A549 (cell line): ENCODE measurements at regions not wholly inside any gene's neighbourhood (a gene's known extent, or its start where the extent isn't known, plus 50 kb on each side); places are given as distances from the start of the nearest gene placed in this dataset.

Source experiments
- ATAC-seq, 2 experiments: fragments of 200-7000 bp in 1 of 2; fragments of >200 bp in 1 of 2; cut with Nextera tagmentation in 1 of 2; cut with Tn5 transposase in 1 of 2; 3 replicates each; pipeline versions ENCODE4 v1.8.0 to v1.9.1; 2018 to 2020; ENCODE audit warnings: mild to moderate bottlenecking in 1 of 2, moderate library complexity in 1 of 2
- CTCF ChIA-PET: fragments of 300-600 bp; sonication (Branson Sonifier 250); formaldehyde crosslinking; extraction: SDS; loops from one replicate; lab custom pipeline; 2021; ENCODE audit warnings: antibody characterized with exemption, inconsistent platforms; lab: Yijun Ruan, JAX
- POLR2A ChIA-PET: fragments of 350-600 bp; formaldehyde crosslinking; extraction: SDS; loops from one replicate; lab custom pipeline; 2021; ENCODE audit warnings: antibody characterized with exemption, inconsistent platforms; lab: Yijun Ruan, JAX
- DNase-seq, 2 experiments: peaks; one replicate each; pipeline versions ENCODE4 v3.0.0 to v3.0.0-alpha.2; 2011 to 2016; ENCODE audit warnings: low read depth in 1 of 2, low spot score in 1 of 2
- FAIRE-seq: peaks from 2 replicates; lab custom pipeline; 2011; peaks lifted over from hg19 to GRCh38; lab: Jason Lieb, UNC
- H3K27ac ChIP-seq, 2 experiments: fragments of >200 bp; sonication (Bioruptor Twin); formaldehyde crosslinking; 3 replicates each; pipeline ENCODE4 v1.5.1; 2016 to 2017
- H3K4me1 ChIP-seq: fragments of >200 bp; sonication (Bioruptor Twin); formaldehyde crosslinking; 3 replicates; pipeline ENCODE4 v1.6.1; 2016
- H3K4me2 ChIP-seq: fragments of >200 bp; sonication (Bioruptor Twin); formaldehyde crosslinking; 3 replicates; pipeline ENCODE4 v1.6.1; 2016
- H3K4me3 ChIP-seq: fragments of >200 bp; sonication (Bioruptor Twin); formaldehyde crosslinking; 3 replicates; pipeline ENCODE4 v1.5.1; 2016
- H3K9me3 ChIP-seq: fragments of >200 bp; sonication (Bioruptor Twin); formaldehyde crosslinking; 3 replicates; pipeline ENCODE4 v1.6.1; 2016
- ATOH8 ChIP-seq: fragments of 250-450 bp; sonication (Bioruptor Pico); IDR thresholded peaks from 2 replicates; pipeline ENCODE4 v1.5.0; 2020; ENCODE audit warnings: low read depth, mild to moderate bottlenecking, moderate library complexity
- BCL3 ChIP-seq: fragments of >200 bp; sonication (Bioruptor Twin); formaldehyde crosslinking; IDR thresholded peaks from 3 replicates; pipeline ENCODE4 v1.6.1; 2016
- CBX8 ChIP-seq: fragments of 200-600 bp; sonication (generic); IDR thresholded peaks from 2 replicates; pipeline ENCODE4 v1.6.1; 2016
- CEBPB ChIP-seq, 2 experiments: fragments of >200 bp in 1 of 2; sonication (Bioruptor Twin) in 1 of 2; formaldehyde crosslinking in 1 of 2; IDR thresholded peaks; 2 replicates each; pipeline ENCODE4 v1.6.1; 2012 to 2016
- E2F6 ChIP-seq: IDR thresholded peaks from 2 replicates; pipeline ENCODE4 v1.6.1; 2012; ENCODE audit warnings: low read depth, borderline replicate concordance
- ESRRA ChIP-seq: fragments of 150-350 bp; IDR thresholded peaks from 2 replicates; pipeline ENCODE4 v1.6.1; 2014; ENCODE audit warnings: mild to moderate bottlenecking, low read length, borderline replicate concordance
- FOSB ChIP-seq: fragments of 250-450 bp; sonication (Bioruptor Pico); IDR thresholded peaks from 2 replicates; pipeline ENCODE4 v1.5.0; 2020; ENCODE audit warnings: mild to moderate bottlenecking, moderate library complexity
- FOSL2 ChIP-seq, 2 experiments: fragments of 450-650 bp in 1 of 2; fragments of >200 bp in 1 of 2; sonication (Bioruptor Twin) in 1 of 2; formaldehyde crosslinking; IDR thresholded peaks; 2 replicates each; pipeline versions ENCODE4 v1.5.0 to v1.6.1; 2016 to 2020; ENCODE audit warnings: mild to moderate bottlenecking in 1 of 2, moderate library complexity in 1 of 2
- FOXS1 ChIP-seq: fragments of 250-450 bp; sonication (Bioruptor Pico); IDR thresholded peaks from 2 replicates; pipeline ENCODE4 v1.5.0; 2020; ENCODE audit warnings: mild to moderate bottlenecking, moderate library complexity
- HDAC2 ChIP-seq: fragments of 200-600 bp; sonication (generic); IDR thresholded peaks from 2 replicates; pipeline ENCODE4 v1.6.1; 2016
- HES2 ChIP-seq: fragments of >200 bp; sonication (Bioruptor Twin); formaldehyde crosslinking; IDR thresholded peaks from 2 replicates; pipeline ENCODE4 v1.6.1; 2016
- HEYL ChIP-seq: fragments of 250-450 bp; sonication (Bioruptor Pico); IDR thresholded peaks from 2 replicates; pipeline ENCODE4 v1.8.0; 2021; ENCODE audit warnings: mild to moderate bottlenecking, moderate library complexity
- HOXA7 ChIP-seq: fragments of 250-450 bp; sonication (Bioruptor Pico); IDR thresholded peaks from 2 replicates; pipeline ENCODE4 v1.5.0; 2020; ENCODE audit warnings: mild to moderate bottlenecking, moderate library complexity
- HOXB5 ChIP-seq: fragments of 250-450 bp; sonication (Bioruptor Pico); IDR thresholded peaks from 2 replicates; pipeline ENCODE4 v1.5.0; 2020; ENCODE audit warnings: mild to moderate bottlenecking, moderate library complexity
- KDM1A ChIP-seq: fragments of 200-600 bp; sonication (generic); IDR thresholded peaks from 2 replicates; pipeline ENCODE4 v1.6.1; 2016; ENCODE audit warnings: low read depth, mild to moderate bottlenecking
- KDM5A ChIP-seq: fragments of 200-600 bp; sonication (generic); IDR thresholded peaks from 2 replicates; pipeline ENCODE4 v1.6.1; 2016; ENCODE audit warnings: antibody characterized with exemption, mild to moderate bottlenecking
- MAX ChIP-seq: IDR thresholded peaks from 2 replicates; pipeline ENCODE4 v1.6.1; 2012
- MAZ ChIP-seq: fragments of 150-350 bp; IDR thresholded peaks from 2 replicates; pipeline ENCODE4 v1.6.1; 2014; ENCODE audit warnings: antibody characterized with exemption, low read depth, low read length, borderline replicate concordance
- NPAS2 ChIP-seq: fragments of 250-450 bp; sonication (Bioruptor Pico); IDR thresholded peaks from 2 replicates; pipeline ENCODE4 v1.8.0; 2022; ENCODE audit warnings: mild to moderate bottlenecking, moderate library complexity, borderline replicate concordance
- NR3C1 ChIP-seq: fragments of >200 bp; sonication (Bioruptor Twin); formaldehyde crosslinking; IDR thresholded peaks from 3 replicates; pipeline ENCODE4 v1.6.1; 2017
- PBX3 ChIP-seq: IDR thresholded peaks from 2 replicates; pipeline ENCODE4 v1.6.1; 2012
- RAD21 ChIP-seq, 2 experiments: fragments of >200 bp in 1 of 2; sonication (Bioruptor Twin) in 1 of 2; formaldehyde crosslinking in 1 of 2; IDR thresholded peaks in 1 of 2; conservative IDR thresholded peaks in 1 of 2; 2 replicates in 1 of 2; 3 replicates in 1 of 2; pipeline ENCODE4 v1.6.1; 2012 to 2018; ENCODE audit warnings: inconsistent platforms in 1 of 2
- REST ChIP-seq: fragments of 200-600 bp; sonication (generic); IDR thresholded peaks from 2 replicates; pipeline ENCODE4 v1.6.1; 2016; ENCODE audit warnings: antibody characterized with exemption, mild to moderate bottlenecking, moderate library complexity
- RNF2 ChIP-seq: fragments of 200-600 bp; sonication (generic); IDR thresholded peaks from 2 replicates; pipeline ENCODE4 v1.6.1; 2016; ENCODE audit warnings: low read depth, mild to moderate bottlenecking, antibody characterized with exemption, moderate library complexity, borderline replicate concordance
- SREBF2 ChIP-seq: fragments of 450-650 bp; IDR thresholded peaks from 2 replicates; pipeline ENCODE4 v1.6.1; 2014; ENCODE audit warnings: mild to moderate bottlenecking, moderate library complexity
- TP53 ChIP-seq: fragments of 250-450 bp; sonication (Bioruptor Pico); IDR thresholded peaks from 2 replicates; pipeline ENCODE4 v1.5.0; 2021; ENCODE audit warnings: mild to moderate bottlenecking, moderate library complexity
- USF2 ChIP-seq: fragments of 450-650 bp; IDR thresholded peaks from 2 replicates; pipeline ENCODE4 v1.6.1; 2014; ENCODE audit warnings: antibody characterized with exemption
- ZC3H11A ChIP-seq: fragments of 450-650 bp; IDR thresholded peaks from 2 replicates; pipeline ENCODE4 v1.6.1; 2014; ENCODE audit warnings: antibody characterized with exemption, mild to moderate bottlenecking
- ZFP36 ChIP-seq: fragments of 450-650 bp; IDR thresholded peaks from 2 replicates; pipeline ENCODE4 v1.6.1; 2014; ENCODE audit warnings: borderline replicate concordance; ENCODE audit not compliant: partially characterized antibody
- ZNF302 ChIP-seq: fragments of 250-450 bp; sonication (Bioruptor Pico); IDR thresholded peaks from 2 replicates; pipeline ENCODE4 v1.9.0; 2021; ENCODE audit warnings: inconsistent platforms, mild to moderate bottlenecking, moderate library complexity
- WGBS: methylation state at CpG from one replicate; pipeline ENCODE4 v1.1.6; 2017; ENCODE audit errors: missing lambda C conversion rate; 5-methylcytosine and 5-hydroxymethylcytosine counted together

- no peaks in the 10 kb centered on the region for H3K4me1 ChIP-seq
- DNase-seq (no peak), FAIRE-seq (no peak), ATAC-seq (no peak)
- TF ChIP-seq HEYL (no peak), MAX (no peak), BCL3 (no peak), FOXS1 (CRISPR knock-in tag) (no peak), HOXA7 (CRISPR knock-in tag) (no peak), HES2 (no peak), KDM1A (no peak), PBX3 (no peak), ATOH8 (CRISPR knock-in tag) (no peak), HOXB5 (no peak), RNF2 (no peak), RAD21 (conservative IDR thresholded peaks at IDR 0.05 in 1 of 2, IDR thresholded peaks at IDR 0.05 in 1 of 2) (no peak), TP53 (CRISPR knock-in tag) (no peak), NR3C1 (no peak), CBX8 (no peak), ESRRA (no peak), USF2 (no peak), REST (no peak)
- CTCF ChIA-PET = no interaction called here
- no peak overlapping the region for H3K4me2 ChIP-seq
- H3K4me3 ChIP-seq = no peak overlapping the region
- H3K9me3 ChIP-seq = no peaks in the 10 kb centered on the region
- WGBS = 3% methylated on average over 2 of the region's 2 CpGs
- H3K27ac ChIP-seq = no peak overlapping the region
- POLR2A ChIA-PET = no interaction called here
Measured at GRCh38 chr1:192088496-192088895, 69.8 kb upstream of the RGS18 start.

GRCh38 chr1:192098001-192098400 lies 60.3 kb upstream of the RGS18 start:
- Histone ChIP-seq H3K4me2 (no peak overlapping the region), H3K4me3 (no peak overlapping the region), H3K4me1 (no peaks in the 10 kb centered on the region), H3K9me3 (no peaks in the 10 kb centered on the region), H3K27ac (no peak overlapping the region)
- DNase-seq = no peak
- FAIRE-seq = no peak
- WGBS = 70% methylated on average over 4 of the region's 4 CpGs
- TF ChIP-seq RAD21 (conservative IDR thresholded peaks at IDR 0.05 in 1 of 2, IDR thresholded peaks at IDR 0.05 in 1 of 2) (no peak), FOSB (CRISPR knock-in tag) (no peak), E2F6 (no peak), NPAS2 (CRISPR knock-in tag) (no peak), HDAC2 (no peak), MAZ (no peak), ZFP36 (no peak), CEBPB (IDR thresholded peaks at IDR 0.05) (no peak), ZNF302 (no peak), ZC3H11A (no peak), SREBF2 (no peak), HEYL (no peak), HOXA7 (CRISPR knock-in tag) (no peak), FOSL2 (IDR thresholded peaks at IDR 0.05) (no peak), FOSL2 (CRISPR knock-in tag; IDR thresholded peaks at IDR 0.05) (no peak), KDM5A (no peak)
- ATAC-seq = no peak
- ChIA-PET CTCF (no interaction called here), POLR2A (no interaction called here)
